ENCODE measurements at regions not wholly inside any gene's neighbourhood (a gene's known extent, or its start where the extent isn't known, plus 50 kb on each side); places are given as distances from the start of the nearest gene placed in this dataset.

DNA sequence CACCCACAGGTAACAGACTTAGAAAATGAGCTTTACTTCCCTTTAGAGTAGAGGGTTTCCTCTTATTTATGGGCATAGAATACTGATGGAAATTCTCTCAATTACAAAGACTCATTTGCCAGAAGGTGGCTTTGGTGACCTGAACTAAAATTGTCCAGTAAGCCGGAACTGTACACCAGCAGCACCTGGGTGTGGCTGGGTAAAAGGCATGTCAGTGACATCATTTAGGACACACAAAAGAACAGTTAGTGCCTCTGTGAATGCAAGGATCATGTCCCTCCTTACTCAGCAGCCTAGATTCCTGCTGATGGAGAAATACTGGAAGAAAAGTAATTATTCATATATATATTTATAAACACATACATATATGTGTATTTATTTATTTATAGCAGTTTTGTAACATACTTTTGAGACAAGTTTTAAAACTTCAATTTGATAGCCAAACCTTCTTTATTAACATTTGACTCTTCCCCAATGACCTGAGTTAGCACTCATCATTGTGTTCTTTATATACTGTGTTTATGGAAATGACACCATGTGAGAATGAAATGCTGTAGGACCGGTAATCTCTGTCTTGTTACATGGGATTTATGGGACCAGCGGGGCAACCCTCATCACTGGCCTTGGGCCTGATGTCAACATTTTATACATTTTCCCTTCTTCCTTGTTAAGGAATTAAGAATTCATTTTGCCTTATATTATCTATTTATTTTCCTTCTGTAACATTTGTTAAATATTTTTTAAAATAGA lies 274.4 kb downstream of the BRINP2 start:
- no peak for DNase-seq (ENCODE audit: low spot score)
- TF ChIP-seq, protein P1, sequence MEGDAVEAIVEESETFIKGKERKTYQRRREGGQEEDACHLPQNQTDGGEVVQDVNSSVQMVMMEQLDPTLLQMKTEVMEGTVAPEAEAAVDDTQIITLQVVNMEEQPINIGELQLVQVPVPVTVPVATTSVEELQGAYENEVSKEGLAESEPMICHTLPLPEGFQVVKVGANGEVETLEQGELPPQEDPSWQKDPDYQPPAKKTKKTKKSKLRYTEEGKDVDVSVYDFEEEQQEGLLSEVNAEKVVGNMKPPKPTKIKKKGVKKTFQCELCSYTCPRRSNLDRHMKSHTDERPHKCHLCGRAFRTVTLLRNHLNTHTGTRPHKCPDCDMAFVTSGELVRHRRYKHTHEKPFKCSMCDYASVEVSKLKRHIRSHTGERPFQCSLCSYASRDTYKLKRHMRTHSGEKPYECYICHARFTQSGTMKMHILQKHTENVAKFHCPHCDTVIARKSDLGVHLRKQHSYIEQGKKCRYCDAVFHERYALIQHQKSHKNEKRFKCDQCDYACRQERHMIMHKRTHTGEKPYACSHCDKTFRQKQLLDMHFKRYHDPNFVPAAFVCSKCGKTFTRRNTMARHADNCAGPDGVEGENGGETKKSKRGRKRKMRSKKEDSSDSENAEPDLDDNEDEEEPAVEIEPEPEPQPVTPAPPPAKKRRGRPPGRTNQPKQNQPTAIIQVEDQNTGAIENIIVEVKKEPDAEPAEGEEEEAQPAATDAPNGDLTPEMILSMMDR (IDR thresholded peaks at IDR 0.05; ENCODE audit: extremely low read depth, missing control alignments): no peak

DNA sequence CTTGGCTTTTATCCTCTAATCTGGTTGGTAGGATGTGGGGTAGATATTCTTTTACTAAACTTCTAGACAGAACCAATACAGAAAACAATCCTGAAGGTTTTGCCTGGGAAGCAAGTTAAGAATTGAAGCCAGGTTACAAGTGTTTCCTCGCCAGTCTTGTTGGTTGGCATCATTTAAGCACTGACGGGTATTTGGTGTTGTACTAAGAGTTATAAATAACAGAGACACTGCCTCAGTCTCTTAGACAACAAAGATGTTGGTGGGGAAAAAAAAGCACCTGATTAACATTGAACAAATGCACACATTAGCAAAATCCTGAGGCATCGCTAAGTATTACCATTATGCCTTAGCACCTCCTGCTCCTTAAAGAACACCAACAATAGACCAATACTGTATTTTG lies 272.2 kb downstream of the BRINP2 start:
- DNase-seq (ENCODE audit: low spot score): no peak
- TF ChIP-seq, protein P1 (IDR thresholded peaks at IDR 0.05; ENCODE audit: extremely low read depth, missing control alignments): no peak

DNA sequence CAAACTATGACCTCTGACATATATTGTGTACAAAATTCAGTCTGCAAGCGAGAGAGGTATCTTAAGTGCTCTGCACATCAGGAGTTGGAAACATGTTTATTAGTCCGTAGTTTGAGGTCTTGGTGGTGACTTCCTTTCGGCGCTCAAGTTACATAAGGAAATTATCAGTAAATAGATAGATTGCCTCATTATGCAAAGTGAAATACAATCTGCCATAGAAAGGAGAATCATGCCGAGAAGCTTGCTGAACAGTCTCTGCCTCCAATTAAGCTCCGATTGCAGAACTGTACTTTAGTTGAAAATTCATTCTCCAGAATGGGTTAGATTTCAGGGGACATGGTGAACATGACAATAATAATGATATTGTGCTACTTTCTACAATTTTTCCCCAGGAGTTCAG lies 271.8 kb downstream of the BRINP2 start:
- no peak for DNase-seq (ENCODE audit: low spot score)

DNA sequence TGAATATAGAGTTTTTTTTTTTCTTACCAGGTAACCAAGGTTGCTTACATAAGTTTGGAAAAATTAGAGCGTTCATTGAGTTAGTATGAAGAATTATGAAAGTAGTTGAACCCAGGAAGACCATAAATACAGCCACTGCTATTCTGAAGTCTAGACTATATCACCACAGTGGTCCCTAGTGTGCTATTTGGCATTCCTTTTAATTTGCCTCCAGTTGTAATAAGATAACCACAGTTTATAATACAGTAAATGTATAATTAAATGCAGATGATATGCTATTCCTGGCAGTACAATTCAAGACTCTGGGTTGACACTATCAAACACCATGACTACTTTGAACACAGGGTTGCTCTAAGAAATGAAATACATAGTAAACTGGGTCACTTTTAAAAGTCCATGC lies 270.5 kb downstream of the BRINP2 start:
- DNase-seq (ENCODE audit: low spot score): no peak
- TF ChIP-seq, protein P1 (IDR thresholded peaks at IDR 0.05; ENCODE audit: extremely low read depth, missing control alignments): no peak

More for the DNA sequence above, 271.8 kb downstream of the BRINP2 start:
- TF ChIP-seq, protein P1 (IDR thresholded peaks at IDR 0.05; ENCODE audit: extremely low read depth, missing control alignments): no peak

DNA sequence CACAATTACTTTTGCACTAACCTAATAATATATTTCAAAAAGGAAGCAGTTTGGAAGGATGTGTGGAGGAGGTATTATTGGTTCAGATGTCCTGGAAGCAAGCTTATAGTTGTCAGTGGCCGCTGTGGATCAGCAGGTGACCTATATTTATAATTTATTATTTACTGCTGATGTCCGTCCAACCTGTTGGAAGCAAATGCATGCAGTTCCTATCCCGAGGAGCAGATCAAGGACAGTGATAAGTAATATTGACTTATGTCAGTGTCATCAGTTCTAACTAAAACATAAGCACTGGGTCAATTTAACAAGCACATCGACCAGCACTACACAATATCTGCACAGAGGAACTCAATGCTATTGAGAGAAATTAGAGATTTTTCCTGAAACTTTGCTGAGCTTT lies 270.1 kb downstream of the BRINP2 start:
- TF ChIP-seq, protein P1 (IDR thresholded peaks at IDR 0.05; ENCODE audit: extremely low read depth, missing control alignments): no peak
- DNase-seq (ENCODE audit: low spot score): no peak

DNA sequence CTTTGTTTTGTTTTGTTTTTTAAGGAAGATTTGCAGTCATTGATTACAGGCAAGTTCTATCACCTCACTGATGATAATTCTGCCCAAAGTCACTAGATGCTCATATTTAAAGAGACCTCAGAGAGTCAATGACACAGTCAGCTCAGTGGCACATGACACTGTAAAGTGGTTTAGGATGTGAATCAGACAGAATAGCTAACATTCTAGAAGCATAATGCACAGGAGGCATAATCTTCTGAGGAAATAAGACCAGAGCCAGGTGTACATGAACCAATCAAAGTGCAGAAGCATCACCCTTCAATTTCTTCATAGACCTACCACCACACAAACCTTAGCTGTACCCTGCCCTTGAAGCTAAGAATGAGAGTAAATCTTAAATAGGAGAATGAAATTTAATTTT lies 268.5 kb downstream of the BRINP2 start:
- TF ChIP-seq, protein P1 (IDR thresholded peaks at IDR 0.05; ENCODE audit: extremely low read depth, missing control alignments): no peak

DNA sequence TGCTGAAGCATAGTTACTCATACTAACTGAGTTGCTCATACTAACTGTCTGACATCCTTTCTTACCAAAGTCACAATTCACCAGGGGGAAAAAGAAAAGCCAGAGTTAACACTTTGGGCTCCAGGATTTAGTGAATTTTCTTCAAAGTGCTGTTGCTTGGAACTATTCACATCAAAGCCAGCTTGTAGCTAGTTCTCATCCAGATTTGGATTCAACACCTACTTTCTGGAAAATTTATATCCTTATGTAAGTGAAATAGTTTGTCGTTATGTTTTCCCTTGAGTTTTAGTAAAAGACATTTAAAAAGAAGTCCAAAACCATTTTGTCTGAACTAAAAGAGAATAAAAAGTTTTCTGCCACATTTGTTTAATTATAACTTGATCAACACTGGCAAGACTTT lies 264.6 kb downstream of the BRINP2 start:
- DNase-seq (ENCODE audit: low spot score): no peak
- TF ChIP-seq, protein P1 (IDR thresholded peaks at IDR 0.05; ENCODE audit: extremely low read depth, missing control alignments): no peak

More for the DNA sequence above, 268.5 kb downstream of the BRINP2 start:
- no peak for DNase-seq (ENCODE audit: low spot score)
